ENCODE measurements at regions not wholly inside any gene's neighbourhood (a gene's known extent, or its start where the extent isn't known, plus 50 kb on each side); places are given as distances from the start of the nearest gene placed in this dataset.

GRCh38 chr13:74062933-74063332 lies 71.3 kb downstream of the KLF12 start:
- TF ChIP-seq, protein P1, sequence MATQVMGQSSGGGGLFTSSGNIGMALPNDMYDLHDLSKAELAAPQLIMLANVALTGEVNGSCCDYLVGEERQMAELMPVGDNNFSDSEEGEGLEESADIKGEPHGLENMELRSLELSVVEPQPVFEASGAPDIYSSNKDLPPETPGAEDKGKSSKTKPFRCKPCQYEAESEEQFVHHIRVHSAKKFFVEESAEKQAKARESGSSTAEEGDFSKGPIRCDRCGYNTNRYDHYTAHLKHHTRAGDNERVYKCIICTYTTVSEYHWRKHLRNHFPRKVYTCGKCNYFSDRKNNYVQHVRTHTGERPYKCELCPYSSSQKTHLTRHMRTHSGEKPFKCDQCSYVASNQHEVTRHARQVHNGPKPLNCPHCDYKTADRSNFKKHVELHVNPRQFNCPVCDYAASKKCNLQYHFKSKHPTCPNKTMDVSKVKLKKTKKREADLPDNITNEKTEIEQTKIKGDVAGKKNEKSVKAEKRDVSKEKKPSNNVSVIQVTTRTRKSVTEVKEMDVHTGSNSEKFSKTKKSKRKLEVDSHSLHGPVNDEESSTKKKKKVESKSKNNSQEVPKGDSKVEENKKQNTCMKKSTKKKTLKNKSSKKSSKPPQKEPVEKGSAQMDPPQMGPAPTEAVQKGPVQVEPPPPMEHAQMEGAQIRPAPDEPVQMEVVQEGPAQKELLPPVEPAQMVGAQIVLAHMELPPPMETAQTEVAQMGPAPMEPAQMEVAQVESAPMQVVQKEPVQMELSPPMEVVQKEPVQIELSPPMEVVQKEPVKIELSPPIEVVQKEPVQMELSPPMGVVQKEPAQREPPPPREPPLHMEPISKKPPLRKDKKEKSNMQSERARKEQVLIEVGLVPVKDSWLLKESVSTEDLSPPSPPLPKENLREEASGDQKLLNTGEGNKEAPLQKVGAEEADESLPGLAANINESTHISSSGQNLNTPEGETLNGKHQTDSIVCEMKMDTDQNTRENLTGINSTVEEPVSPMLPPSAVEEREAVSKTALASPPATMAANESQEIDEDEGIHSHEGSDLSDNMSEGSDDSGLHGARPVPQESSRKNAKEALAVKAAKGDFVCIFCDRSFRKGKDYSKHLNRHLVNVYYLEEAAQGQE (IDR thresholded peaks at IDR 0.05; ENCODE audit: insufficient read depth in 1 of 2, low read depth in 2 of 2, low read length in 2 of 2) = no peak
- no peak for TF ChIP-seq POLR2AphosphoS5 (IDR thresholded peaks at IDR 0.05; ENCODE audit: low read depth, low read length)
- no peak for TF ChIP-seq SIN3A (IDR thresholded peaks at IDR 0.05; ENCODE audit: borderline replicate concordance, insufficient read depth, low read length)
- TF ChIP-seq TAF1 (IDR thresholded peaks at IDR 0.05; ENCODE audit: borderline replicate concordance, insufficient read depth, low read length) = no peak
- TF ChIP-seq FOXP2 (optimal IDR thresholded peaks at IDR 0.05; ENCODE audit: borderline replicate concordance, extremely low read depth, extremely low read length, insufficient read depth) = no peak

Measured in PFSK-1 (cell line).